CD4-positive, alpha-beta T cell treated with Interferon gamma for 1 hour (primary cell): ENCODE measurements at regions not wholly inside any gene's neighbourhood (a gene's known extent, or its start where the extent isn't known, plus 50 kb on each side); places are given as distances from the start of the nearest gene placed in this dataset.

Experiments
- DNase-seq: peaks from one replicate; pipeline ENCODE4 v3.0.0-alpha.2; 2020

DNA sequence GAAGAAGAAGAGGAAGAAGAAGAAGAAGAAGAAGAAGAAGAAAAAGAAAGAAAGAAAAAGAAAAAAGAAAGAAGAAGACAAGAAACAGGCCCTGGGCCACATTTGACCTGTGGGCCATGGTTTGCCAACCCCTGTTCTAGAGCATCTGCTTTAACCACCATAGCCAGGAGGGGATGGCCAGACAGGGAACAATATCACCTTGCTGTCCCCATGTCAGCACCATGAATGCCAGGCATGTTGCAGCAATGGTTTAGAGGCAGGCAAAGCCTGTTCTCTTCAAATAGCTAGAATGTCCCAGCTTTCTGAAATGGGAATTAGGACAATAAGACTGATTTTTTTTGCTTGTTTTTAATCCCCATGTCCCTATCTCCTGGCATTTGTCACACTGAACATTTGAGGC is 338.6 kb upstream of the PLET1 start:
- no peak for DNase-seq

- no peak for DNase-seq
These were observed 339.3 kb upstream of the PLET1 start for GRCh38 chr11:112599856-112600533.

- DNase-seq = no peak
These were observed 344.5 kb upstream of the PLET1 start for GRCh38 chr11:112605093-112605666.

- no peak for DNase-seq
These were observed 346.0 kb upstream of the PLET1 start for GRCh38 chr11:112606656-112607055.

DNA sequence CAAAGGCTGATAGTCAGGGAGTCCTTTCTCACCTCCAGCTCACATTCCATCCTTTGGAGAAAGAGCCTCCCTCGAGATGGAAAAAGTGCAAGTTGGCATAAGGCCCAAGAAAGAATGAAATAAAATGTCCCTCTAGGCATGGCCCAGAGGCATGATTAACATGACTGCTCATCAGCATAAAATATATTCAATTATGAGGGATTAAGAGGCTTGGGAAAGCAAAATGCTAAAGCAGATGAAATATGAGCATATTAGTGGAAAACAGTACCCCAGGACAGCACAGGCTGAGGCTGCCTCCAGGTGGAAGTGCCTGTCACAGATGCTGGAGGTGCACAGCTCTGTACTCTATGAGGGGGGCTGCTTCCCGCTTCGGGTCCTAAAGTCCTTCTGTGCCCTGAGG is 347.8 kb upstream of the PLET1 start:
- no peak for DNase-seq

DNA sequence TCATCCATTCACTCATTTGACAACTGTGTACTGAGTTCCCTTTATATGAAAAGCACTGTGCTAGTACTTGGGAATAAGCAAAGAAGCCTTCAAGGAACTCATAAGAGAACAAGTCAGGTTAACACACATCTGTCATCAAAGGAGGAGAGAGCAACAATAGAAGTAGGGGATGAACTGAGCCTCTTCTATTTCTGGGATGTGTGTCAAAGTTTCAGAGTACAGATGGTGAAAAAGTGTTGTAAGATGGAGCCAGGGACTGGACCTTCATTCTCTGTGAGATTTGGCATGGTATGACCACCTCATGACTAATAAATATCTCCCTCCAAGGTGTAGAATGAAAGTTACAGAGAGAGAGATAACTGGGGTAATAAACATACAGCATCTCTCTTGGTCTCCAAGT is 349.8 kb upstream of the PLET1 start:
- no peak for DNase-seq

GRCh38 chr11:112610996-112611750 is 350.0 kb upstream of the NCAM1 start:
- no peak for DNase-seq

DNA sequence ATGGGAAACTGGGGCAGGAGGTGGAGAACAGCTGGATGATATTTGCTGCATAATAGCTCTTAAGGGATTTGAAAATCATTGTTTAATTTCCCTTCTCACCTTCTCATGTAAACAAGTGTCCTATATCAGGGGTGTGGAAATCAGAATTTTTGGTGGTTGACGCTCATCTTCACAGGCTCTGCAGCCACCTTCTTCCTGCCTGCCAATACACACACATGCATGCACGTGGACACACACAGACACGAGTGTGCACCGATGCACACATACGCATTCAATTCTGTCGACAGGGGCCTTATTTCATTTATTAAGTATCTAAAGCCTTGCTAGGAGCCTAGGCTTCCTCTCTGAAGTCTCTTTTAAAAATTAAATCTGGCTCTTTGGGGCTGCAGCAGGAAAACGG is 349.4 kb upstream of the NCAM1 start:
- no peak for DNase-seq

DNA sequence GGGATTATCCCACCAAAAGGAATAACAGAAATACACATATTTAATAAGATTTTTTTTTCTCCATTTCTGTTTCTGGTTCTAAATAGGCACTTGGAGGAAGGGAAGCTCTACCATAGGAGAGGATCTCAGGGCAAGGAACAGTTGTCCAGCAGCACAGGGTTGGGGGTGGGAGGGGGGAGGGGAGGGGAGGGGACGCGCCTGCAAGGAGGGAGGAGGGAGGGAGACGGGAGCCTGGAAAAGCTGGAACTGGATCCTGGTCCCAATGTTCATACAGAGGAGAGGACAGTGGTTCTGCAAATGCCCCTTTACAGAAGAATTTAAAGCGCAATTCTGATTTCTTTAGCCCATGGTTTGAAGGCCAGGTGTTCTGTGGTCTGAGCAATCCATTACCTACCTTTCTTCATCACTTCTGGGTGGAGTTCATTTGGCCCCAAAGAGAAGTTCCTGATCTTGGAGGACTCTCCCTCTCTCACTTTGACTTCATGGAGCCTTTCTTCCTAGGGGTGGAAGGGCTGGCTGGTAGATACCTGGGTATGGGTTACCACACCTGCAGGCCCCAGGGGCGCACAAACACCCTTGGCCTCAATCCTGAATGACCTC is 348.9 kb upstream of the NCAM1 start:
- DNase-seq = no peak

DNA sequence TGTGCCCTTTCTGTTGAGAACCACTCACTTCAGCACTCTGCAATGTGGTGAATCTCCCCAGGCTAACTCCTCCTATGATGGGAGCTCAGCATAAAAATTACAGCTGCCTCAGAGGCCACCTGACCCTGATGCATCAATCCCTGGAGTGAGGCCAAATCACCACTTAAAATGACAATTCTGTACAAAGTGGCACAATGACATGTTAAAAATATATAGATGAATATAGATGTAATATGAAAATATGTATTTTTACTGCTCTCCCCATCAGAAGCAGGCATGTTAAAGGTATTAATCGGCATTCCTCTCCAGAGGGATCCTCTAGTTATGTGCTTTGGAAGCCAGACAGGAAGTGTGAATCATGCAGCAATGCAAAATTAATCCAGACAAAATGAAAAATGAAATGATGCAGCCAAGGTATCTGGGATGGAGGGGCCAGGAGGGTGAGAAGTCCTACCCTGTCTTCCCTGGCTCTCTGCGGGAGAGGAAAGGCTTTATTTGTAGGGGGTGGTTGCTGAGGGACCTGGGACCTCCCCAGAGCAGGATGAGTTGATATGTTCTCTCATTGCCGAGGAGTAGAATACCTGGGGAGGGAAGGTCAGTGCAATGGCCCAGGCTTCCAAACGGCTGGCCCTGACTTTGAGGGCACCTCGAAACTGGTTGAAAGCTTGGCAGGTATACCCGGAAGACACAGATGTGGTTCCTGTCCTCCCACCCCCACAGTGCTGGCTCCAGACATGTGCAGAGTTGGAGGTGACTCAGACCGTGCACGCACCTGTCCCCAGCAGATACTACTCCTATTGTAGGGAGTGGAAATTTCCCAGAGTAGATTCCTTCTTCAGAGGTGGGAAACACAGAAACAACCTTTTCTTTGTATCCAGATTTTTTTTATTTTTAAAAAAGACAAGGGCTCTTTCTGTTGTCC is 347.9 kb upstream of the NCAM1 start:
- no peak for DNase-seq

- DNase-seq = no peak
These were observed 346.6 kb upstream of the NCAM1 start for GRCh38 chr11:112614605-112615004.

- no peak for DNase-seq
These were observed 346.0 kb upstream of the NCAM1 start for GRCh38 chr11:112615238-112615637.

GRCh38 chr11:112615891-112616290 is 345.3 kb upstream of the NCAM1 start:
- DNase-seq = no peak

- no peak for DNase-seq
These were observed 344.7 kb upstream of the NCAM1 start for GRCh38 chr11:112616327-112617097.

GRCh38 chr11:112617098-112617425 is 344.2 kb upstream of the NCAM1 start:
- no peak for DNase-seq

- DNase-seq = no peak
These were observed 343.0 kb upstream of the NCAM1 start for GRCh38 chr11:112617977-112618826.

- DNase-seq = no peak
These were observed 342.1 kb upstream of the NCAM1 start for GRCh38 chr11:112619106-112619505.

- no peak for DNase-seq
These were observed 340.4 kb upstream of the NCAM1 start for GRCh38 chr11:112620621-112621394.

DNA sequence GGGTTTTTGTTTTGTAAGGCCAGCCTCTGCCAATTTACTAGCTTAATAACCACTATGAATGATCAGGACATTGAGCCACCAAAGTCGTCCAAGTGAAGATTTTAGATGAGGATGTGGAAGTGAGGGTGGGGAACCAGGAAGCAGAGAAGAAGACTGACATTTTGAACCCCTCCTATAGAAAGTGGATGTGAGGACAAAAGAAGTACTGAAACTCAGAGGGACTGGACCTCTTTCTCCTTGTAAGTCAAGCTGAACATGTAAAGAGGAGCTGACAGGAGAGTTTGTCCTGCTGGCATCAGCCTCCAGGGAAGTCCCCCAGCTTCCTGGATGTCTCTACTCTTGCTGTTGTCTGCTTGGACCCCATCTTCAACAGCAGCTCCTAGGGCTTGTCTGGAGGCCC is 338.2 kb upstream of the NCAM1 start:
- DNase-seq = no peak

GRCh38 chr11:112624431-112624830 is 336.8 kb upstream of the NCAM1 start:
- no peak for DNase-seq
